HG03354 (cell line): ENCODE measurements at regions not wholly inside any gene's neighbourhood (a gene's known extent, or its start where the extent isn't known, plus 50 kb on each side); places are given as distances from the start of the nearest gene placed in this dataset.

Experiments
- ATAC-seq: cut with Tn5 transposase; IDR thresholded peaks from one replicate; pipeline ENCODE4 v1.9.1; 2021; ENCODE audit warnings: mild to moderate bottlenecking; ENCODE audit not compliant: unreplicated experiment, poor library complexity, severe bottlenecking

DNA sequence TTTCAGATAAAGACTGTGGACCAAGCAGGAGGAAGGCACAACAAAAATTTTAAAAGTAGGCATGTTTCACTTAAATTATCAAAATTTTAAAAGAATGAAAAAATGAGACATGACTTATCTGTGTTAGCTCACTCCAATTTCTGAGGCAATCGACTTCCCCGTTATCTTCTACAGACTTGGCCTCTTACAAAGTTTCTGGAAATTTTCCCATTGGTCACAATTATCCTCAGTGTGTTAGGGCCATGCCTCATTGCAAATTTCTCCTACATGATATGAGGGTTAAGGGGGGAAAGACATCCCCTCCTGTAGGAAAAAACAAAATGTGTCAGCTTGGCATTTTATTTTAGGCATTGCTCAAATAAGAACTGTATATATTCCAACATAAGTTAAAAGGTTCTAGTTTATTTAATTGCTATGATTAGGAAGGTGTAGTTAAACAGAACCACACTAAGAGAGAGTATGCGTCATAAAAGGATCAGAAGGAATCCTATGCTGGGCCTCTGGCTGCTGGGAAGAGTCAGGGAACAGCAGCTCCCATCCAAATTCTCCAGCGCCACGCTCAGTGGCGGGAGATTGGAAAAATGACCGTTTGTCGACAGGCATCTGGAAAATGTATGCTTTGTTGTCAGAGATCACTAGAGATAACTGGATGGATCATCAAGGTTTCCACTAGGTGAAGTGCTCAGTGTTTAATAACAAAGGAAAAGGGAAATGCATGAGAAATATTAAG is 463.6 kb upstream of the NR2F2 start:
- ATAC-seq: no peak

DNA sequence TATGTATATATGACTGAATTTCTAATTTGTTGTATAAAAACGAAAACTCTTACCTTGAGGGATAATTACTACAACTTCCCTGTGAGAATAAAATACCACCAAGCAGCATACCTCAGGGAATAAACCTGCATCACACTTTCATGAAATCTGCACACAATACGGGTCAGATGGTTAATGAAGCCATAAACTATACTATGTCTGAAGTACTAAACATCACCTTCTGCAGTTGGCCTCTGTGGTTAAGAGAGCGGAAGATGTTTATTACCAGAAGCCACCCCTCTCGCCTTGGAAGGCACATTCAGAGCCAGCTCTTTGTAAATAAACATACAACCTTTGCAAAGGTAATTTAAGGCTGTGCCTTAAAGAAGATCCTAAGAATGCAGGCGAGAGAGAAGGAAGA is 462.1 kb upstream of the NR2F2 start:
- no peak for ATAC-seq

- ATAC-seq: no peak
These were observed 461.5 kb upstream of the NR2F2 start for GRCh38 chr15:95868970-95869369.

DNA sequence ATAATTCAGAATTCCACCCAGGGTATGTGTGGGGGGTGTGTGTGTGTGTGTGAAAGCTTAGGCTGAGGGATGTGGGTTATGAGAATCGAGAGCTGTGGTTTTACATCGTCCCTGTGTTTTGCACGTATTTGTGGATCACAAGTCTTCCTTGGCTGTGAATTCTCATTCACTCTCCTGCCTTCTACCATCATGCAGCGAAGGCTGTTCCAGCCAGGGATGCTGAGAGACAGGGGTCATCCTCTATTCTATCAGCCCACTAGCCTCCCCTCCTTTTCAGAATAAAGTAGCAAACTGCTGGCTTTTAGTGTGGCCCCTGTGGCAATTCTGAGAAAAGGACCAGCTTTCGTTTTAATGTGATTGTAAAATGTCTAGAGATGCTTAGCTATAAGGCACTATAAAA is 460.6 kb upstream of the NR2F2 start:
- ATAC-seq: no peak

DNA sequence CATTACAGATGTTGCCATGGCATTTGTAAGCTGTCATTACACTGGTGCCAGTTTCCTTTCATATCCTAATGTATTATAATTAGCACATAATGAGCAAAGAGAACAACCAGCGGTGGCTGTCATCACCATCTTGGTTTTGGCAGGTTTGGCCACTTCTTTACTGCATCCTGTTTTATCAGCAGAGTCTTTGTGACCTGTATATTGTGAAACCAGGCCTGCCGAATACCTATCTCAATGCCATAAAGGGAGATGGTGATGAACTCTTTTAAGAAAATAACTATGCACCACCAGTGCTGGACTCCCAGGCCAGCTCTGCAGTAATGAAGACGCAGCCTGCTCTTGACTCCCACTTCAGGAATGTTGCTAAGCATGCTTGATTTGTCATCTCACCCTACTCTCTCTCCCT is 458.1 kb upstream of the NR2F2 start:
- no peak for ATAC-seq

DNA sequence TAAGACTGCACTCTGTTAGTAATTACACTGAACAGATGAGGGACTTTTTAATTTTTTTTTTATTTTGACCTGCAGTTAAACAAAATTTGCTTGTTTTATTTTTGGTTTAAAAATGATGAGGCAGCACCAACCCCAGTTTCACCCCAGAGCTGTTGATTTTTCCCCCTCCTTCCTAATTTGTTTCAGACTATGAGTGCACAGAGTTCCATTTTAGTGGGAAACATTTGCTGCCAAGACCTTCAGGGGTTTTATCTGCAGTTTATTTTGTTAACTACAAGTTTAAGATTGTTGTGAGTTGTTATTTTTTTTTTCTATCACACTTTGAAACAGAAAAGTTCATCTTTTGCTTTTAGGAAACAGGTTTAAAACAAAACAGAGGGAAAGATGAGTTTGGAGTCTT is 455.9 kb upstream of the NR2F2 start:
- no peak for ATAC-seq

- peak; percentile 60 for ATAC-seq
These were observed 455.3 kb upstream of the NR2F2 start for GRCh38 chr15:95875121-95875643.

DNA sequence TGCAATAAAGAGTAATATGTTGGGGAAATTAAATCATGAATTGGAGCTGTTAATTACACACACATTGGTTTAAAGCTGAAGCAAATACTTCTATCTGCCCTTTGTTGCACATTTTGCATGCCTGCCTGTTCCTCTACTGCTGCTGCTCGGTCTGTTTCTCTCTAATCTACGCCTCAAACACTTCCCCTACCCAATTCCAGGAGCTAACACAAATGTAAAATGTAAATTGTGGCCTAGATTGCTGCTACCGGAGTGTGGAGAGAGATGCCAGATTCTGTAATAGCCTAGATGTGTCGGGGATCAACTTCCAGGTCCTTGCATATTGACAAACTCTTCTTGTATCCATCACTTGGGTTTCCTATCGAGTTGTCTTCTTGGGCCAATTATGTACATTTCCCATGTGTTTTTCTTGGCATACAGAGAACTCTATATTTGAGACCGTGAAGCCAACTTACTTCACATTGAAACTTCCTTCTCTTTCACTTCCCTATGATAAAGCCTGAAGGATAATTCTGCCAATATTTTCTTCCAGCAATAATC is 450.4 kb upstream of the NR2F2 start:
- ATAC-seq: no peak

DNA sequence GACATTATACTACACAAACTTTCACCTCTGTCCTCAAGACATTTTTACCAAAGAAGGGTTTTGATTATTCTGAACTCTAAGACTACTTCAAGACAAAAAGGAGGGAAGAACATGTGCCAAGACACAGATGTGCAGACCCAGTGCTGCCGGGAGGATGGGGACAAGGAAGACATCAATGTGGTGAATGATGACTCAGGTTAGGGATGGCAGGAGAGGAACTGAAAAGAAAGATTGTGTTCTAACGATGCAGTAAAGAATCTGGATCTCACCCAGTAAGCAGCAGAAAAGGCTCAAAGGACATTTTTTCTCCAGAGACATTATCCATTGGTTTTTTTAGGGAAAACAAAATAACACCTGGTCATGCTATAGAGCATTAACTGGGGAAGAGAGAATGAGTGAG is 449.9 kb upstream of the NR2F2 start:
- no peak for ATAC-seq

DNA sequence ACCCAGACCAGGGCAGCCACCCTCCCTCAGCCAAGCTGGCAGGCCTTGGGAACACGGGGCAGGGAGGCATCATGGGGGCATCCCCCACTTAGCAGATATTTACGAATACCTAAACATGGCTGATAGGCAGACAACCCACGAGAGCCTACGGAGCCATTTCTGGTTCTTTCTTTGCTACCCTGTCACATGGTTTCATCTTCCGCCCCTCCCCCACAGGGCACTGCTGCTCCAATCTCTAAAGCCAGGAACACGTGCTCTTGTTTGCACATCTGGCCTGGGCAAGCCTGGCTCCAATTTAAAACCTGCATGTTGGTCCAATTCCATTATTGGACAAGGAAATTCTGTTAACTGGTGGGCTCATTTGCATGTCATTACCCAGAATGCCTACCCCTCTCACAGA is 447.4 kb upstream of the NR2F2 start:
- ATAC-seq: no peak

DNA sequence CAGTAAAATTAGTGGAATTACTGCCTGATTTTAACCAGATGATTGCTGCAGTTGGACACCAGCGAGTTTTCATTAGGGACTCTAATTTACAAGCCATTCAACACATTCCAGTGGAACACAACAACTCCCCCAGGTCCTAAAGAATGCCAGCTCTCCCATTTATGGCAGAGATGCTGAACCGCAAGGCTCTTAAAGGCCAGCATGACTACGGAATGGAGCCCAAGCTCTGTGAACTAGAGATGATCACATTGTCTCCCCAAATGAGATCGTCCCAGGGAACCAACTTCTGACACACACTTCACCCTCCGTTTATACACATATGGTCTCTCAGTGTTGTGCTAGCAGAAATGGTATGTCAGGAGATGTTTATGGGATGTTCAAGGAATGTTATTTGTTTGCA is 446.2 kb upstream of the NR2F2 start:
- ATAC-seq: no peak

DNA sequence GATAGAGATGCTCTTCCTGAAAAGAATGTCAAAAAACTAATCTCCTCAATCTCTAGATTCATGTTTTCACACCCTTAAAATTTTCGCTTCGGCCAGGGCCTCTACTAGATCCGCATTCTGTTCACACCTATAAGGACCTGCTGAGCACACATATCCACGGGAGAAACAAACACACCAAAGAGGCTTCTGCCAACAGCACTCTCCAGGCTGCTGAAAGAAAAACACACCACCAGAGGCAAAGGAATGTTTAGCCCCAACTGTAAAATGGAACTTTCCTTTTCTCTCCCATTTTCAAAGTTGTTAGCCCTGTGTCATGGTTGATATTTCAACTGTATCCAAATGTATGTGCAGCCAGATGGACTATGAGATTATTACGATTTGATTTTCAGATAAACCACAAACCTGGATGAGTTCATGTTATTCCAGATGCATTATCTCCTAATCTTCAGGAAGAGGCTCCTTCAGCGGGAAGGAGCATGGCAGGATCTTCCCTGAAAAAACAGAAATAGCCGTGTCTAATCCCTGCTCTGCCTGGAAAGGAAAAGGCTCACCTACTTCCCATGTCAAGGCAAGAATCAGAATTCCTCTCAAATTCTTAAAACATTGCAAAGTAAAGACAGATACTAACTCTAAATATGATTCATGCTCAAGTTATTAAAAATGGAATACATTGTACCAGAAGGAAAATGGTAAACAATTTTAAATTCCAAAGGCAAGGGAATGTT is 442.7 kb upstream of the NR2F2 start:
- no peak for ATAC-seq

GRCh38 chr15:95888762-95889161 is 441.7 kb upstream of the NR2F2 start:
- ATAC-seq: no peak

- no peak for ATAC-seq
These were observed 436.0 kb upstream of the NR2F2 start for GRCh38 chr15:95894407-95894956.

DNA sequence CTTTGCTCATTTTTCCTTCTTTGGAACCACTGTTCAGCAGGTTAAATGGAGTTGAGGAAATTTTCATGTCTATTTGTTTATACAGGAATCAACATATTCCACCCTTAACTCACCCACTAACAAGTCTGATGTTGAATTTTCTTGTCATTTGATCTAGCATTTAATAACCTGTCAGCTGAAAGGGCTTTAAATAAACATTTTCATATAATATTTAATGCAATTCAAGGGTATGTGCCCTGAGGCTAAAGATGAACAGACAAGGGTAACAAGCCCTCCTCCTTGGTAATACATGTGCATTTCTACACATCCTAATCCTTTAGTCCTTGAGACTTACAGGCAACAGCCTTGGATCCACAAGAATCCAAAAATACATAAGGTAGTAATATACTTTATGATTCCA is 435.0 kb upstream of the NR2F2 start:
- no peak for ATAC-seq

DNA sequence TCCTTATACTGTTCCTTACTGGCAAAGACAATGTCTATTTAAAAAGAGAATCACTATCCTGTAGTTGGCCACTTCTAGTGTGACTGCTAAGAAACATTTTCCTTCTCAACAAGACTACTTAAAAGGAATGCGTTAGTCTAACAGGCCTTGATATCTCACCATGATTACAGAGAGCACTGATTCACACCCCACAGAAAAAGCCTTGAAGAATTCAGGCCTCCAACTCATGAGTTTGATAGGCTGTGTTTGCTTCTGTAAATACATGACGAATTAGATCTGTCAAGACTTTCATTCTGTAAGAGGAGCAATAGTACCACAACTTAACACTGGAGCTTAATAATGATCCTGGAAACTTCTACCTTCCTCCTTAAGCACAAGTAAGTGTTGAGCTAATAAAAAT is 432.8 kb upstream of the NR2F2 start:
- no peak for ATAC-seq

GRCh38 chr15:95898761-95899160 is 431.7 kb upstream of the NR2F2 start:
- ATAC-seq: no peak

- no peak for ATAC-seq
These were observed 429.2 kb upstream of the NR2F2 start for GRCh38 chr15:95901271-95901670.

DNA sequence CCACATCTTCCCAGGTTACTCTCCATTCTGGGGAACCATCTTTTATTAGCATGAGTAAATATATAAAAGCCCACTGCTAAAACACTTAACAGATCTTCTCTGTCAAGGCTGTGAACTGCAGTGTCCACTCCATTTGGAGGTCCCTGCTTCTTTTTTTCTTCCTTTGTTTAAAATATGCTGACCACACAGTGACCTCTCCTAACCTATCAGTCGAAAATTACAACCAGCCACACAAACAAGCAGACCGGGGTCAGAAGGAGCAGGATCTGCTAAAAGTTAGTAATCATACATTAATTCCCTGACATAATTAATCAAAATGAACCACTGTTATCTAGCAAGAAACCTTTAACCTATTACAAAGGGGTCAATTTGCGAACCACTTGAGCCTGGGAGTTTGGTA is 427.9 kb upstream of the NR2F2 start:
- ATAC-seq: no peak

- ATAC-seq: no peak
These were observed 427.1 kb upstream of the NR2F2 start for GRCh38 chr15:95903352-95903751.
